Adrenal gland (tissue), 5 donors: ENCODE measurements at regions not wholly inside any gene's neighbourhood (a gene's known extent, or its start where the extent isn't known, plus 50 kb on each side); places are given as distances from the start of the nearest gene placed in this dataset.

Experiments
- CTCF ChIP-seq, 6 experiments: fragments of 450-650 bp in 4 of 6; fragments of 200-600 bp in 2 of 6; sonication (generic) in 1 of 6; IDR thresholded peaks; 1 replicate in 5 of 6; 2 replicates in 1 of 6; pipeline versions ENCODE4 v1.5.1 to v1.8.0; 2016 to 2021; ENCODE audit warnings: antibody characterized with exemption in 6 of 6, mild to moderate bottlenecking in 2 of 6, moderate library complexity in 1 of 6
- POLR2A ChIP-seq, 2 donors: fragments of 450-650 bp; IDR thresholded peaks; one replicate each; pipeline ENCODE4 v1.6.1; 2017; ENCODE audit warnings: antibody characterized with exemption in 2 of 2, mild to moderate bottlenecking in 2 of 2, moderate library complexity in 1 of 2
- donor health status: DM: no; HTN: no; CAD: no.

- TF ChIP-seq CTCF (IDR thresholded peaks at IDR 0.05) (no peak), POLR2A (IDR thresholded peaks at IDR 0.05) (no peak)
Observed at GRCh38 chr5:27387535-27388073, 349.2 kb upstream of the CDH9 start.
